Astrocyte of the hippocampus (primary cell): ENCODE measurements at regions not wholly inside any gene's neighbourhood (a gene's known extent, or its start where the extent isn't known, plus 50 kb on each side); places are given as distances from the start of the nearest gene placed in this dataset.

Source experiments
- DNase-seq: peaks from one replicate; pipeline ENCODE4 v3.0.0; 2011; ENCODE audit warnings: low read depth, low spot score

DNA sequence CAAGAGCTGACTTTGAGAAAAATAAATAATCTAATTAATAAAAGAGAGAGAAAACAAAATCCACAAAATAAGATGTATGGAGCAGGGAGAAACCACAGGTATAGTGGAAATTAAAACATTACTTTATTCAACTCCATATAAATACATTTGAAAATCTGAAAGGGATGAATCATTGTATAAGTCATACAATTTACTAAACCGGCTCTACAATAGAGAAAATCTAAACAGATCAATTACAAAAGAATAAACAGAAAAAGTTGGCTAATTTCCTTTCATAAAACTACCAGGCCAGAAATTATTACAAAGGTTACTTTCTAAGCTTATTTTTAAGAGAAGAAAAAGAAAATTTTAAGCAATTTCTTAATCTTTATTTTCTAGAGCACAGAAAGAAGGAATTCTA is 51.3 kb upstream of the DRD2 start:
- no peak for DNase-seq
